Dermis blood vessel endothelial cell (primary cell): ENCODE measurements at regions not wholly inside any gene's neighbourhood (a gene's known extent, or its start where the extent isn't known, plus 50 kb on each side); places are given as distances from the start of the nearest gene placed in this dataset.

Source experiments
- DNase-seq: peaks from one replicate; pipeline ENCODE4 v3.0.0; 2010

GRCh38 chr3:115475178-115476041 is 147.9 kb upstream of the GAP43 start:
- DNase-seq, result no peak

GRCh38 chr3:115476472-115476871 is 146.8 kb upstream of the GAP43 start:
- no peak for DNase-seq

- DNase-seq, result no peak
Observed at GRCh38 chr3:115478359-115478758, 145.0 kb upstream of the GAP43 start.

DNA sequence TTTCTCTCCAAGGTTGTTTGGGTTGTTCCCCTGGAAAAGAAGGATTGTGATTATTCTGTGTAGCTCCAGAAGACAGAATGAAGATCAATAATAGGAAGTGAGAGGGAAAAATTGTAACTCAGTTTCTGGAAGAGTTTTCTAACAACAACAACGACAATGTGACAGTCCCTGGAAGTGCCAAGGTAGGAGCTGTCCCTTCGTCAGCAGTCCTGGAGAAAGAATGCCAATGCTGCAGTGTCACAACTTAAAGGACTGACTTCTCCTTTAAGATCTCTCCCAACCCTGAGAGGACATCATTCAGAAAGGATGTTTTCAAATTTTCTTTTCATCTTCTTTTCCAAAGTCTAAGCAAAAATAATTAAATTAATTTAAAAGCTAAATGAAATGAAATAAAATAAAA is 136.4 kb upstream of the GAP43 start:
- DNase-seq, result no peak

GRCh38 chr3:115487968-115488367 is 135.3 kb upstream of the GAP43 start:
- DNase-seq, result no peak

- no peak for DNase-seq
Observed at GRCh38 chr3:115488409-115488808, 134.9 kb upstream of the GAP43 start.

DNA sequence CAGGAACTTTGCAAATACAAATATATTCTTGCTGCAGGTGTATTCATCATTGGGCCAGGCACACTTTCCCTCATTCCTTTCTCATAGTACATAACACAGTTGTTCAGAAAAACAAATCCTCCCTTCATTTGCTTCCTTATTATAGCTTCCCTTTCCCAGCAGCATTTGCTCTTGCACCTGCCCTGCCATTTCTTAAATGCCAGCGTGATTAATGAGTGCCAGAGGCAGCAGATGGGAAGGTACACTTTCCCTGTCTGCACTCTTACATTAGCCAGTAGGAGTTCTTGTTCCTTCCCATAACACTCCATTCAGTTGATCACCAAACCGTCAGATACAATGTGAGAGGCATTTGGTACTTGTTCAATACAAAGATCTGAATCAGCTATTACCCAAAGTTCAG is 128.5 kb upstream of the GAP43 start:
- no peak for DNase-seq

DNA sequence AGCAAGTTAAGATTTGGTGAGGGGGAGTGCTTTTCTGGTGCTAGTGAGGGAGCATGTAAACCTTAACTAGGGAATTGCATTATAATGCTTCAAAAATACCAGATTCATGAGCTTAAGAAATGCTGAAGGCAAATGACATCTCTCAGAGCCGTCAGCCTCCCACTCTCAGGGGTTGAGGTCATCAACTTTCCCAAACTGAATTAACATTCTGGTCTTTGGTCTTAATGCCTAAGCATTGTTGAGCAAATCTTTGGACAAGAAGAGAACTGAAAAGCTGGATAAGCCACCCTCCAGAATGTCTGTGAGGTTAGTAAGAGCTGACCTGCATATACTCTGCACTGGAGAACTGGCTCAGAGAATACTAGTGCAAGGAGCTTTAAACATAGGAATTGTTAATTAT is 124.9 kb upstream of the GAP43 start:
- DNase-seq, result no peak

DNA sequence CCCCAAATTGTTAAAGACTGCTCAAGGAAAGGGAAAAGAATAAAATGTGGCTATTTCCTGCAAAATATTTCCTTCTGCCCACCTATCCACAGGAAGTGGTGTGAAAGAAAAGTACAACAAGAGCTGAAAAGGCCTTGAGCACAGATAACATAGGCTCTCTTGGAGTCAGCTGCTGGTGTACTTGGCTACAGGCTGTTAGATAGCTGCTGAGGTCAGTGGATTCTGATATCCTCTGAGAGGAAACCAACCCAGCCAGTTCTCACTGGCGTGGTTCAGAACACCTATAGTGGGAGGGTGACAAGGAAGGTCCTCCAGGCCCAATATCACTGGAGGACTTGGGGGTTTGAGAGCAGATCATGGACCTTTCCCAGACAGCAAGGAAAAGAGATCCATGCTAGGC is 124.4 kb upstream of the GAP43 start:
- DNase-seq, result peak; percentile 13

DNA sequence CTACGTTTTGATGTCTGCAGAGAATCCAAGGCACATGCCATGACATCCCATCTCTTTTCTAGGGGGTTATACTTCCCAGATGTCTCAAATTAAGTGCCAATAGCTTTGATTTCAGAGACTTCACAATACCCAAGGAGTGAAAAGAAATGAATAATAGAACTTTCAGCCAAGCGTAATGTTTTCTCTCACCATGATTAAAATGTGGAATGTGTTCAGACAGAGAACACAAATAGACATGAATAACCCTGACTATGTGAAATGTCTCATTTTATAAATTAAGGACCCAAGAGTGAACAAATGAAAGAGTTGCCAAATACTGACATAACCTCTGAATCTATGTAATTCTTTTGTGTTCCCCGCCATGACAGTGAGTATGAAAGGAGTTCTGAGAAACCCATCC is 123.6 kb upstream of the GAP43 start:
- no peak for DNase-seq

DNA sequence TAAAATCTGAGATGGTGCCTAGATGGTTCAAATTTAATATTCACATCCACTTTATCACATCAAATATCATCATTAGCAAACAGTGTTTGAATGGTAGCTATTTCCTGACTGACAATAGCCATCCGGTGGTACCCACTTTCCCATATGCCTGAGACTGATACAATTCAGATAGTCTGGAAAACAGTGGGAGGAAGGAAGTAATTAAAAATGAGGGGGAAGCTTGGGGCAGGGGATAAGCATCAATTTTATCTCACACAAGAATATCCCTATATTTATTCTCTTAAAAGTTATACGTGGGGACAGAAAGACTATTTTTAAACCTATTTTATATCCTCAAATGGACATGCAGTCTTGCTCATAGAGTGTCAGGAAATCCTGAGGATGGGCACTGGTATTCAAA is 122.5 kb upstream of the GAP43 start:
- peak; percentile 71 for DNase-seq

GRCh38 chr3:115502128-115502527 is 121.2 kb upstream of the GAP43 start:
- no peak for DNase-seq

GRCh38 chr3:115503394-115503793 is 119.9 kb upstream of the GAP43 start:
- DNase-seq, result no peak

GRCh38 chr3:115508562-115508961 is 114.7 kb upstream of the GAP43 start:
- no peak for DNase-seq

DNA sequence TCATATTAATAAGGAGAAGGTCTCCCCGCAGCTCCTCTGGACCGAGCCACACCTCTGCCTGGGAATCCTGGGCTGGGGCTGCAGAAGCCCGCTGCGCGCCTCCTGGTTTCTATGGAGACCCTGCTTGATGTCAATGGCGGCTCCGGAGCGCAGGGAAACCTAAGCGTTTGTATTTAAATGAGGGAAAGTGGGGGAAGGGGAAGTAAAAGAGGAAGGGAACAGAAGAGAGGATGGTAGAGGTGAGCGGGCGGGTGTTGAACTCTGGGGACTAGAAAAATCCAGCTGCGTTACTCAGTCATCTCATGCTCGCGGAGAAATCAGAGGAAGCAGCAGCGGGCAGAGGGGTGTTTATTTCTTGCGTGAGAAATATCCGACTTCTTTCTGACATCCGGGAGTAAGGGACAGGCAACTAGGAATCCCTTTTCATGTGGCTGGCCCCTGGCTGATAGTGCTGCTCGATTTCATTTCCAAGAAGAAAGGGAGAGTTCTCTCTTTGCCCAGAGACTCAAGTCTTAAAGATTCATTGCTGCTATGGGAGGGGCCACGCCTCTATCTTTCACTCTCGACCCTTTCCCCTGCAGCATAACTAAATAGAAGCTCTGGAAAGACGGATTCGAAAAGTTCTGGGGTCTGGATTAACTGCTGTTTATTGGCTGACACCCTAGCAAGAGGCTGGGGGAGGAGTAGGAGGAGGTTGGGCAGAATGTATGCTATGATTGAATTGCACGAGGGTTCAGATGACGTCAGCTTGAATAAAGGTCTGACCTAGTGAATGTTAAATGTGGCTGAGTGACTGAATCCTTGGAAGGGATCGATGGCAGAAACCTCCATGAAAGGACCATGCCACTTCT is 110.5 kb upstream of the GAP43 start:
- peak; percentile 48 for DNase-seq

GRCh38 chr3:115513416-115513800 is 109.9 kb upstream of the GAP43 start:
- no peak for DNase-seq

- no peak for DNase-seq
Observed at GRCh38 chr3:115517457-115518050, 105.8 kb upstream of the GAP43 start.

DNA sequence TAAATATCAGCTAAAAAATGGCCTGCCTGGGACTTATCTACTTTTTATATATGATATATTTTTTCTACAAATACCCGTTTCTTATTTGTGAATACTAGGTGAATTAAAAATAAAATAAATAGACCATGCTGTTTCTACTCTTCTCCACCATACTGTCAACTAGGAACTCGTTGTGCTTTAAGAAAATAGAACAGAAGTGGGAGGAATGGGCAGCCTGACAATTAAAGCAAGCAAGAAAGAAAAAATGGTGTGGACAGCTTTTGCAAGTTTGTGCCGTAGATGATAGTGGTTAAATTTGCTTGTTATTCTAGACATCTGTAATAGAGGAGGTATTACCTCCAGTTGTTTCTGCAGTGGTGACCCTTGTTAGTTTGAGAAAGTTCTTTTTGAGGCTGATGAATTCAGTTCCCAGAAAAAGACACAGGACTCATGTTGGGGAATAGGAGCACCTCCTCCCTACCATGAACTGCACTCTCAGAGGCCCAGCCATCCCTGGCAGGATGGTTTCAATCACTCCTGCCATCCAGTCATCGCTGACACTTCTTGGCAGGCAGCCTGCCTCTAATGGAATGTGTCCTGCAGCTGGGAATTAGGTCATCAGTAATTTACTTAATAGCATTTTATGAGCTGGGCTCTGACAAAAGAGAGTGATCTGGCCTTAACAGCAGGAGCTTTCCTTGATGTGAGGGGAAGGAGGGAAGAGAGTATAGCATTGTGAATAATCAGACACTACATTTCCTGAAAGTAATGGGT is 105.0 kb upstream of the GAP43 start:
- peak; percentile 77 for DNase-seq

DNA sequence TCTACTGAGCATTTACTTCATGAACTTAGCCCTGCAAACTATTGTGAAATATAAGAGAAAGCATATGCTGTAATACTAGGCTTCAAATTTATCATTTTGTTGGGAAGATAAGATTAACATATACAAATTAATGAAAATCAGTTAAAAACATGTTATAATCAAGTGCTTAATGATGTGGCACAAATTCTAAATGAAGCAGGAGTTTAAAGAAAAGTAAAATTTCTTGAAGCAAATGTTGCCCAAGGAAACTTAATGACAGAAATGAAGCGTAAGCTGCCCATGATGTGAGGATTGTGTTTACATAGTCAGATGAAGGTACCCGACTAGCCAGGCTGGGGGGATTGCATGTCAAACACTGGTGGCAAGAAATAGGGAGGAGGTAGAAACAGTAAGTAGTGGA is 103.1 kb upstream of the GAP43 start:
- no peak for DNase-seq

DNA sequence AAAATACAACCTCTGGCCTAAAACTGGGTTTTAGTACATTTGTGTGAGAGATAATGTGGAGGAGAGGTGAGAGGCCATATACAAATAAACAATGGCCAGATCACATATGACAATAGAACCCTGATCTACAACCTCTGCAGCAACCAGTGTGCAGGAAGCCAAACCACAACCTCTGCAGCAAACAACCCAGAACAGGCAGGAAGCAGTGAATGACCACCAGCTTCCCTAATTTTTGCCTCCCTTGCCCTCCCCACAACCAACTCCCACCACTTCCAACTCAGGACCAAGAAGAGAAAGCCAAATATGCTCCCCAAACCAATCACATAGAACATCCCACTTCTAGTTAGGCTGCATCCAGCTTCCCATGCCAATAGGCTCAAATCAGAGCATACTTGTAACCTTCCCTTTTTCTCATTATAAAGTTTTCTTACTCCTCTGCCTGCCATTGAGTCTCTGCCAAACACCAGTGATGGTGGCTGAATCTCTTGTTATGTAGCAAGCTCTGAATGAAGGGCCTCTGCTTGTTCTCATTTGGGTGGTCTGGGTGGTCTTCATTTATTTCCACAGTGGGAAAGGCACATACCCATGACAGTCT is 102.6 kb upstream of the GAP43 start:
- no peak for DNase-seq

DNA sequence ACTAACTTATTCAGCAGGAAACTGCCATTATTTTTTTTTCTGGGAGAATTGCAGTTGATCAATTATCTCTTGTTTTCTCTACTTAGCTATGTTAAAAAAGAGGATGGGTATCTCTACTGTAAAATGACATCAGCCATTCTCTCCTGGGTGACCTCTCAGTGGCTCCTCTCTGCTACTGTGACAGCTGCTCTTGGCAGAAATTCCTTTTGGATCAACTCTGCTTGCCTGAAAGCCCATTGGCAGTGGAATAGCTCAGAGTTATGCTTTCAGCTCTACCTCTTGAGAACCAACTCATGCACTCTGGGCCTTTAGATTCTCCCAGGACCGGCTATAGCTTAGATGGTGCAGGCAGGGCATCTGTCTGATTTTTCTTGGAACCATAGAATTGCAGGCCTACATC is 99.9 kb upstream of the GAP43 start:
- DNase-seq, result no peak

- DNase-seq, result no peak
Observed at GRCh38 chr3:115524549-115524948, 98.8 kb upstream of the GAP43 start.
